CD8-positive, alpha-beta memory T cell (primary cell): ENCODE measurements at regions not wholly inside any gene's neighbourhood (a gene's known extent, or its start where the extent isn't known, plus 50 kb on each side); places are given as distances from the start of the nearest gene placed in this dataset.

ENCODE experiments used
- CTCF ChIA-PET: fragments of 350-600 bp; sonication (Branson Sonifier 250); formaldehyde crosslinking; loops from one replicate; lab custom pipeline; 2021; ENCODE audit warnings: antibody characterized with exemption; lab: Charles Lee
- POLR2A ChIA-PET: fragments of 350-600 bp; sonication (Branson Sonifier 250); formaldehyde crosslinking; loops from one replicate; lab custom pipeline; 2021; ENCODE audit warnings: antibody characterized with exemption; lab: Charles Lee
- DNase-seq, 5 donors: peaks; one replicate each; pipeline versions ENCODE4 v3.0.0 to v3.0.0-alpha.2; 2020 to 2022; ENCODE audit warnings: mixed read lengths in 1 of 5
- H3K27ac ChIP-seq: one replicate; pipeline ENCODE4 v1.7.0; 2013; ENCODE audit warnings: low read depth, mild to moderate bottlenecking, low read length, moderate library complexity
- H3K27me3 ChIP-seq: 2 replicates; pipeline ENCODE4 v1.7.0; 2013; ENCODE audit warnings: low read length, mild to moderate bottlenecking; ENCODE audit not compliant: insufficient read depth, poor library complexity, severe bottlenecking
- H3K36me3 ChIP-seq: 2 replicates; pipeline ENCODE4 v1.7.0; 2013; ENCODE audit warnings: mild to moderate bottlenecking, low read length, moderate library complexity; ENCODE audit not compliant: insufficient read depth
- H3K4me1 ChIP-seq: 2 replicates; pipeline ENCODE4 v1.7.0; 2013; ENCODE audit warnings: mild to moderate bottlenecking, low read length, moderate library complexity; ENCODE audit not compliant: insufficient read depth
- H3K4me3 ChIP-seq: 2 replicates; pipeline ENCODE4 v1.7.0; 2013; ENCODE audit warnings: mild to moderate bottlenecking, low read length
- H3K9me3 ChIP-seq: 2 replicates; pipeline ENCODE4 v1.7.0; 2013; ENCODE audit warnings: mild to moderate bottlenecking, low read length
- H3K27ac Mint-ChIP-seq, 8 donors: one replicate each; pipeline ENCODE4 v1.8.0; 2020 to 2021; ENCODE audit warnings: mixed read lengths in 8 of 8, mild to moderate bottlenecking in 6 of 8, inconsistent platforms in 3 of 8, moderate library complexity in 3 of 8
- H3K27me3 Mint-ChIP-seq, 2 donors: one replicate each; pipeline ENCODE4 v1.8.0; 2020 to 2021; ENCODE audit warnings: mixed read lengths in 2 of 2, mild to moderate bottlenecking in 1 of 2, moderate library complexity in 1 of 2
- H3K36me3 Mint-ChIP-seq, 3 donors: one replicate each; pipeline ENCODE4 v1.8.0; 2020 to 2021; ENCODE audit warnings: mixed read lengths in 3 of 3, inconsistent platforms in 1 of 3, mild to moderate bottlenecking in 1 of 3
- H3K4me1 Mint-ChIP-seq, 3 donors: one replicate each; pipeline ENCODE4 v1.8.0; 2020 to 2021; ENCODE audit warnings: mixed read lengths in 3 of 3, inconsistent platforms in 1 of 3, mild to moderate bottlenecking in 1 of 3
- H3K4me3 Mint-ChIP-seq, 7 donors: one replicate each; pipeline ENCODE4 v1.8.0; 2020 to 2021; ENCODE audit warnings: mixed read lengths in 7 of 7, mild to moderate bottlenecking in 6 of 7, moderate library complexity in 4 of 7, inconsistent platforms in 2 of 7
- H3K9me3 Mint-ChIP-seq, 5 donors: one replicate each; pipeline ENCODE4 v1.8.0; 2020 to 2022; ENCODE audit warnings: mixed read lengths in 5 of 5, mild to moderate bottlenecking in 3 of 5, moderate library complexity in 2 of 5, inconsistent platforms in 1 of 5

DNA sequence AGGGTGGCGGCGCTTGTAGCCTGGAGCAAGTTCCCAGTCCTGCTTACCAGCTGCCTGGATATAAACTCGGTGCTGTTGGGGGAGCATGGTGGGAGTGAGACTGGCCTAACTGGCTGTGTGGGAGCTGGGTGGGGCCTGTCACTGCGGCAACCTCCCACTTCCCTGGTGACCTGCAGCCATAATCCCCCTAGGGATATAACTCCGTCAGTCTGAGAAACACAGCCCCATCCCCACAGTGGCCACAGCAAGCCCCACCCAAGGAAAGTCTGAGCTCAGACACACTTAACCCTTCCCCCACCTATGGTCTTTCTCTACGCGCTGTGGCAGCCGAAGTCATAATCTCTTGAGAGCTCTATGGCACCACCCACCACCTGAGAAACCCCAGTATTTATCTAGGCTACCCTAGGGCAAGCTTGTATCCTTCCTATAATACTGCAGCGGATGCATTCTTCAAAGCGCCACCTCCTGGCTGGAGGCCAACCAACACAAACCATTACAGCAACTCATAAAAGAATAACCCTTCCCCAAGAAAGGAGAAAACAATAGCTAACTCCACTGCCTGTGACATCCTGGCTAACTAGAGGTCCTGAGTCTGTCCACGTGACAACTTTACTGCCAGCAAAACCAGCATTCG is 57.4 kb downstream of the ZNF648 start:
- no peak overlapping the region for H3K4me3 ChIP-seq
- H3K36me3 ChIP-seq, result no peaks in the 10 kb centered on the region
- no peak for DNase-seq
- Mint-ChIP-seq H3K27ac (no peak overlapping the region), H3K4me3 (no peak overlapping the region), H3K4me1 (no peaks in the 10 kb centered on the region), H3K27me3 (peaks cover 16 to 43% of the 10 kb centered on the region in 2 donors), H3K9me3 (peaks cover 13 to 18% (median 15%) of the 10 kb centered on the region in 5 donors), H3K36me3 (peaks cover 0 to 20% (median 1%) of the 10 kb centered on the region in 3 donors)
- H3K9me3 ChIP-seq, result no peaks in the 10 kb centered on the region
- no peak overlapping the region for H3K27ac ChIP-seq
- POLR2A ChIA-PET, result no interaction called here
- H3K27me3 ChIP-seq, result no peaks in the 10 kb centered on the region
- CTCF ChIA-PET, result no interaction called here
- H3K4me1 ChIP-seq, result no peaks in the 10 kb centered on the region

DNA sequence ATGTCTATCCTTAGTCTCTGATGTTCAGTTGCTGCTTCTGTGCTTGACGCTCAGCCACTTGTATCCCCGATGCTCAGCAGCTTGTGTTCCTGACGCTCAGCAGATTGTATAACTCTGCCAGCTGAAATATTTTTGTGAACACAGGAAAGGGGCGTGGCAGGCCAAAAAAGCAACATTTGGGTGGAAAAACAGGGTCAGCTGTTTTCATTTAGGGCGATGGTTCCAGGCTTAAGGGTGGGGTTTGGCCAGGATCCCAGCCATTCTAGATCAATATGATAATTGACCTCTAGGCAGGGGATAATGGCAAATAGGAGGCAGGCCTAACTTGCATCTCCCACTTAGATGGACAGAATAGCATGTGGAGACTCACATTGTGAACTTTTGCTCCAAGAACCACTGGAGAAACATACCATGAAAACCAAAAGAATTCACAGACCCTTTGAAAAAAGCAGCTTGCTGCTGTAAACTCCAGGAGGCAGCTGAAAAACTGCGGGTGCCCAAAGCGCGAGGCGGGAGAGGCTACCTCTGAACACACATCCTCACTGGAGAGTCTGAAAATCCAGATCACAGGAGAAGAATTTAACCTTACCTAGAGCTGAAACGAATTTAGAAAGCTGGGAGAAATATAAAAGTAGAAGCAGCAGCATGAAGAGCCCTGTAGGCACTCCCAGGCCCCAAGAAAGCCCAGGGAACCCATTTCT is 58.3 kb downstream of the ZNF648 start:
- CTCF ChIA-PET, result no interaction called here
- H3K36me3 ChIP-seq, result no peaks in the 10 kb centered on the region
- no peak overlapping the region for H3K4me3 ChIP-seq
- peaks cover 0 to 15% (median 1%) of the 10 kb centered on the region in 3 donors for H3K36me3 Mint-ChIP-seq
- DNase-seq, result no peak
- POLR2A ChIA-PET, result no interaction called here
- no peak overlapping the region for H3K4me3 Mint-ChIP-seq
- H3K4me1 ChIP-seq, result no peaks in the 10 kb centered on the region
- H3K27ac Mint-ChIP-seq, result peak overlapping the region in 1 of 8 donors; percentile 33
- H3K27me3 Mint-ChIP-seq, result peaks cover 16 to 34% of the 10 kb centered on the region in 2 donors
- no peaks in the 10 kb centered on the region for H3K9me3 ChIP-seq
- peaks cover 11 to 18% (median 14%) of the 10 kb centered on the region in 5 donors for H3K9me3 Mint-ChIP-seq
- no peak overlapping the region for H3K27ac ChIP-seq
- H3K4me1 Mint-ChIP-seq, result no peaks in the 10 kb centered on the region
- H3K27me3 ChIP-seq, result no peaks in the 10 kb centered on the region

DNA sequence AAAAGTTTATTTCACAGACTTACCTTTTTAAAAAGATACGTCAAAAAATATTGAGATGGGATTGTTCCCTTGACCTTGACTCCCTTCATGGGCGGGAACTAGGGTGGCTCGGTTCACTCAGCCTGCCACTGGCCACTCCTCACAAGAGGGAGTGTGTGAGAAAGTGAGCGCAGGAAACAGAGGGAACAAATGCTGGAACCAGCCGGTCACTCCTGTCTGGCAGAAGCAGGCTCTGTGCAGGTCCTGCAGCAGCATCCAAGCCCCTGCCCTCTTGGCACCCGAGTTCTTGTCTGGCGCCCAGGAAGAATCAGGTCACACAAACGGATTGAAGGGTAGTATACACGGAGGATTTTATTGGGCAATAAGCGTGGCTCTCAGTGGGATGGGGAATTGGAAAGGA is 58.9 kb downstream of the ZNF648 start:
- Mint-ChIP-seq H3K9me3 (peaks cover 6 to 15% (median 13%) of the 10 kb centered on the region in 5 donors), H3K36me3 (peaks cover 0 to 15% (median 1%) of the 10 kb centered on the region in 3 donors), H3K4me1 (no peaks in the 10 kb centered on the region), H3K4me3 (no peak overlapping the region), H3K27me3 (peaks cover 17 to 32% of the 10 kb centered on the region in 2 donors), H3K27ac (no peak overlapping the region)
- H3K4me3 ChIP-seq, result no peak overlapping the region
- no peaks in the 10 kb centered on the region for H3K9me3 ChIP-seq
- ChIA-PET CTCF (no interaction called here), POLR2A (no interaction called here)
- H3K36me3 ChIP-seq, result no peaks in the 10 kb centered on the region
- H3K27me3 ChIP-seq, result no peaks in the 10 kb centered on the region
- H3K4me1 ChIP-seq, result no peaks in the 10 kb centered on the region
- no peak overlapping the region for H3K27ac ChIP-seq
- no peak for DNase-seq

DNA sequence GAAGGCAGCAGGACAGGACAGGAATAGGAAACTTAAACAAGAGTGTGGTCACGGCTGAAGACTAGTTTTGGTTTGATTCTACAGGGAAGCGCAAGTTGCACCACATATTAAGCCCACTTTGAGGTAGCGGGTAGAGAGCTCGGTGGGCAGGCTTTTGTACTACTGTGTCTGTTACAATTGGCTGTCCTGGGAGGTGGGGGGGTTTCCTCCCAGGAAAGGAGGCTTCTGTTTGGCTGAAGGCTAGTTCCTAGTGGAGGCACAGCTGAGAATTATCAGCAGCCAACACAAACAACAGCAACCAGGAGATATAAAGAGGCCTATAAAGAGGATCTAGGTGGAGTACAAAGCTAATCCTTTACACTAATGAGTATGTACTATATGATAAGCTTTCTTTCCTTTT is 62.7 kb downstream of the ZNF648 start:
- Mint-ChIP-seq H3K36me3 (no peaks in the 10 kb centered on the region), H3K4me1 (no peaks in the 10 kb centered on the region), H3K27me3 (peaks cover 6 to 38% of the 10 kb centered on the region in 2 donors), H3K9me3 (no peaks in the 10 kb centered on the region), H3K4me3 (no peak overlapping the region), H3K27ac (no peak overlapping the region)
- ChIA-PET CTCF (no interaction called here), POLR2A (no interaction called here)
- Histone ChIP-seq H3K27me3 (no peaks in the 10 kb centered on the region), H3K36me3 (no peaks in the 10 kb centered on the region), H3K4me1 (no peaks in the 10 kb centered on the region), H3K27ac (no peak overlapping the region), H3K9me3 (no peaks in the 10 kb centered on the region), H3K4me3 (no peak overlapping the region)
- no peak for DNase-seq

DNA sequence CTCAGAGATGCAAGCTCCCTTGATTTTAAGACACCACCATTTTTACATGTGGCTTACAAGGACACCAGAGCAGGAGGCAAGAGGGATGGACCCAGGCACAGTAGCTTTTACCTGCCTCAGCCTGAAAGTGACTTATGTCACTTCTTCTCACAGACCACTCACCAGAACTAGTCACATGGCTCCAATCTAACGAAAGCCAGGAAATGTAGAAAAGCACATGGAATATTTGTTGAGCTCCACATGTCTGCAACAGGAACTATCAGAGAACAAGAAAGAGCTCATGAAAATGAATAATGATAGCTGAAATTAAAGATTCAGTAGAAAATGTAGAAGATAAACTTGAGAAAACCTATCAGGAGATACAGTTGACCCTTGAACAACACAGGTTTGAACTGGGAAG is 69.4 kb downstream of the ZNF648 start:
- ChIA-PET POLR2A (no interaction called here), CTCF (no interaction called here)
- Histone ChIP-seq H3K27me3 (no peaks in the 10 kb centered on the region), H3K9me3 (no peaks in the 10 kb centered on the region), H3K4me3 (no peak overlapping the region), H3K36me3 (no peaks in the 10 kb centered on the region), H3K4me1 (no peaks in the 10 kb centered on the region), H3K27ac (no peak overlapping the region)
- Mint-ChIP-seq H3K4me3 (no peak overlapping the region), H3K9me3 (no peaks in the 10 kb centered on the region), H3K27ac (no peak overlapping the region), H3K27me3 (peaks cover 0 to 11% of the 10 kb centered on the region in 2 donors), H3K4me1 (no peaks in the 10 kb centered on the region), H3K36me3 (no peaks in the 10 kb centered on the region)
- no peak for DNase-seq

DNA sequence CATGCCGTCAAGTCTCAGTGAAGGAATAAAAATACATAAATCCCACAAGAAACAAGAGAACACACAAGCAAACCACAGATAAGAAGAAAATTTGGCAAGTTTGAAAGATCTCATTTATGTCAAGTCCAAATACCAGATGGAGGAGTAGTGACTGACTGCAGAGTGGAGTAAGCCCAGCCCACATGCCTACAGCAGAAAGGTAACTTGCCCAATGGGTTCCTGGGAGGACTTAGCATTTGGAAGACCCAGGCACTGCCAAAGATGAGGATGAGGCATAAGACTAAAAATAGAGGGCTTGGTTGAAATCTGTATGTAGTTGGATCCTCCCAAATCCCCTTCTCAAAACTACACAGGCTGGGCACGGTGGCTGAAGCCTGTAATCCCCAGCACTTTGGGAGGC is 70.8 kb downstream of the ZNF648 start:
- Mint-ChIP-seq H3K4me3 (no peak overlapping the region), H3K9me3 (peaks cover 0 to 2% (median 0%) of the 10 kb centered on the region in 5 donors), H3K27ac (no peak overlapping the region), H3K36me3 (no peaks in the 10 kb centered on the region), H3K4me1 (no peaks in the 10 kb centered on the region), H3K27me3 (peaks cover 4 to 20% of the 10 kb centered on the region in 2 donors)
- Histone ChIP-seq H3K36me3 (no peaks in the 10 kb centered on the region), H3K27me3 (no peaks in the 10 kb centered on the region), H3K27ac (no peak overlapping the region), H3K9me3 (no peaks in the 10 kb centered on the region), H3K4me1 (no peaks in the 10 kb centered on the region), H3K4me3 (no peak overlapping the region)
- ChIA-PET POLR2A (no interaction called here), CTCF (no interaction called here)
- DNase-seq, result no peak

DNA sequence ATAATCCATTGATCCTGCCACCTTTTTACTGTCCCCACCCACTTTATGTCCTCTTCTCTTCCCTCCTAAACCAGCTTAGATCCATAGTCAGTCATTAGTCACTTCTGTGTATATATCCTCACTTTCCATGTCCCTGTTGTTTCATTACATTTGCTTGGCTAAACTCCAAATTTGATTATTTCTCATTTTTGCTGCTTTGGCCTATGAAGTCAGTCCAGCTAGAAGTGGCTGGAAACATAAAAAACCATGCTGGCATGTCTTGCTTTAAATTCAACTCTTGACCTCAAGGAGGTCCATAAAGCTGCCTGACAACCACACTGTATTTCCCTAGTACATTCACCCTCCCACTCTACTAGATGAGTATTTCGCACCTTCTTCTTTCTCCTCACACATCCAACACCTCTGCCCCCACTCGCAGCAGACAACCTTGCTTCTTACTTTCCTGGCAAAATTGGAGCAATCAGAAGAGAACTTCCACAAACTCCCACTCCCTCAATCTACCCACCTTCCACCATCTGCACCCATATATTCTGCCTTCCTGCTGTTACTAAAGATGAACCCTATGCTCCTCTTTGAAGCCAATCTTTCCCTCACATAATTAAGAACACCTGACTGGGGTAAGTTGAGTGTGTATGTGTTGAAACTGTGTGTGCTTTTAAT is 72.1 kb downstream of the ZNF648 start:
- H3K27me3 Mint-ChIP-seq, result peaks cover 4 to 19% of the 10 kb centered on the region in 2 donors
- DNase-seq, result no peak
- H3K27ac Mint-ChIP-seq, result no peak overlapping the region
- H3K4me3 Mint-ChIP-seq, result no peak overlapping the region
- ChIA-PET CTCF (no interaction called here), POLR2A (no interaction called here)
- Histone ChIP-seq H3K4me3 (no peak overlapping the region), H3K27ac (no peak overlapping the region), H3K4me1 (no peaks in the 10 kb centered on the region), H3K9me3 (no peaks in the 10 kb centered on the region), H3K27me3 (no peaks in the 10 kb centered on the region), H3K36me3 (no peaks in the 10 kb centered on the region)
- H3K36me3 Mint-ChIP-seq, result no peaks in the 10 kb centered on the region
- no peaks in the 10 kb centered on the region for H3K4me1 Mint-ChIP-seq
- peaks cover 0 to 2% (median 0%) of the 10 kb centered on the region in 5 donors for H3K9me3 Mint-ChIP-seq

DNA sequence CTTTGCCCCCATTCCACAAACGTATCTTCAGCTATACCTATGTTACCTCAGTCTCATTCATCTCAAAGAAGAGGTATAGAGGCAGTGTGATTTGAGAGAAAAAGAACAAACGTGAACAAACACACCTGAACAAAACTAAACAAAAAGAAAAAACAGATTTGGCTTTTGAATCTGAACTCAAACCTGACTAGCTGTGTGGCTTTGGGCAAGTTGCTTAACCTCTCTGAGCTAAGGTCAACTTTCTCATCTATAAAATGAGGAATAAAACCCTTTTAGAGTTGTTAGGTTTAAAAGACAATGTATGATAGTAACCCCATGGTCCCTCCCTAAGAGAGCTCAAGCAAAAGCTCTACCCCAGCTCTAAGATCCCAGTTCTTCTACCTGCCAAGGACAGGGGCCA is 73.5 kb downstream of the ZNF648 start:
- H3K27ac Mint-ChIP-seq, result no peak overlapping the region
- peaks cover 0 to 2% (median 0%) of the 10 kb centered on the region in 5 donors for H3K9me3 Mint-ChIP-seq
- H3K4me3 Mint-ChIP-seq, result no peak overlapping the region
- no peaks in the 10 kb centered on the region for H3K27me3 ChIP-seq
- no peaks in the 10 kb centered on the region for H3K4me1 Mint-ChIP-seq
- CTCF ChIA-PET, result no interaction called here
- no peaks in the 10 kb centered on the region for H3K9me3 ChIP-seq
- H3K27me3 Mint-ChIP-seq, result peaks cover 5 to 19% of the 10 kb centered on the region in 2 donors
- H3K36me3 Mint-ChIP-seq, result no peaks in the 10 kb centered on the region
- no peak overlapping the region for H3K4me3 ChIP-seq
- H3K4me1 ChIP-seq, result no peaks in the 10 kb centered on the region
- POLR2A ChIA-PET, result no interaction called here
- no peak for DNase-seq
- no peaks in the 10 kb centered on the region for H3K36me3 ChIP-seq
- no peak overlapping the region for H3K27ac ChIP-seq
